IMR-90 (cell line): ENCODE measurements at regions not wholly inside any gene's neighbourhood (a gene's known extent, or its start where the extent isn't known, plus 50 kb on each side); places are given as distances from the start of the nearest gene placed in this dataset.

Experiments used
- ATAC-seq: fragments of 200-7000 bp; cut with Tn5 transposase; 2 replicates; pipeline ENCODE4 v1.9.1; 2020; ENCODE audit warnings: low read depth, mild to moderate bottlenecking, moderate library complexity
- BruUV-seq: library from RNA; stranded (reverse); fragments of 400-500 nt; replicated peaks from 2 replicates; lab custom pipeline; 2021; lab: Mats Ljungman, UMichigan
- CTCF ChIA-PET: fragments of 300-600 bp; formaldehyde crosslinking; extraction: SDS; loops from one replicate; lab custom pipeline; 2021; ENCODE audit warnings: antibody characterized with exemption; lab: Yijun Ruan, JAX
- POLR2A ChIA-PET: fragments of 300-600 bp; sonication (Branson Sonifier 250); formaldehyde crosslinking; loops from one replicate; lab custom pipeline; 2022; ENCODE audit warnings: antibody characterized with exemption; ENCODE audit not compliant: unreplicated experiment; lab: Charles Lee
- DNase-seq: peaks from one replicate; pipeline ENCODE4 v3.0.0; 2013
- H2AFZ ChIP-seq: replicated peaks from 2 replicates; pipeline ENCODE3; 2013; ENCODE audit warnings: low read length, mild to moderate bottlenecking; ENCODE audit not compliant: poor library complexity
- H2AK5ac ChIP-seq: 2 replicates; pipeline ENCODE4 v1.6.1; 2013; ENCODE audit warnings: low read depth, low read length, inconsistent platforms
- H2AK9ac ChIP-seq: replicated peaks from 2 replicates; pipeline ENCODE3; 2013; ENCODE audit warnings: mild to moderate bottlenecking, low read depth, low read length, moderate library complexity; ENCODE audit not compliant: poor library complexity
- H2BK120ac ChIP-seq: 2 replicates; pipeline ENCODE4 v1.6.1; 2013; ENCODE audit warnings: low read depth, low read length, inconsistent platforms
- H2BK15ac ChIP-seq: 3 replicates; pipeline ENCODE4 v1.6.1; 2013; ENCODE audit warnings: low read depth, low read length, inconsistent platforms
- H2BK20ac ChIP-seq: 2 replicates; pipeline ENCODE4 v1.6.1; 2013; ENCODE audit warnings: low read depth, mild to moderate bottlenecking, inconsistent platforms, low read length, moderate library complexity
- H2BK5ac ChIP-seq: 2 replicates; pipeline ENCODE4 v1.6.1; 2013; ENCODE audit warnings: mild to moderate bottlenecking, low read depth, low read length, inconsistent platforms; ENCODE audit not compliant: poor library complexity, severe bottlenecking
- H3K14ac ChIP-seq: replicated peaks from 2 replicates; pipeline ENCODE4 v1.6.1; 2013; ENCODE audit warnings: low read depth, low read length, inconsistent platforms
- H3K18ac ChIP-seq: 2 replicates; pipeline ENCODE4 v1.6.1; 2013; ENCODE audit warnings: low read depth, low read length, control low read depth
- H3K23ac ChIP-seq: 2 replicates; pipeline ENCODE4 v1.6.1; 2013; ENCODE audit warnings: low read depth, low read length, inconsistent platforms
- H3K27ac ChIP-seq: 2 replicates; pipeline ENCODE4 v1.5.1; 2013; ENCODE audit warnings: mild to moderate bottlenecking, control low read depth, low read length; ENCODE audit not compliant: insufficient read depth
- H3K27me3 ChIP-seq: 2 replicates; pipeline ENCODE4 v1.6.1; 2013; ENCODE audit warnings: low read length; ENCODE audit not compliant: control insufficient read depth, insufficient read depth
- H3K36me3 ChIP-seq: 2 replicates; pipeline ENCODE4 v1.6.1; 2013; ENCODE audit warnings: low read length, mixed read lengths; ENCODE audit not compliant: control insufficient read depth, insufficient read depth
- H3K4ac ChIP-seq: 2 replicates; pipeline ENCODE4 v1.6.1; 2013; ENCODE audit warnings: low read depth, low read length, inconsistent platforms
- H3K4me1 ChIP-seq: 2 replicates; pipeline ENCODE4 v1.6.1; 2013; ENCODE audit warnings: low read length, mixed read lengths; ENCODE audit not compliant: control insufficient read depth, insufficient read depth
- H3K4me2 ChIP-seq: 2 replicates; pipeline ENCODE4 v1.6.1; 2013; ENCODE audit warnings: low read depth, mild to moderate bottlenecking, control low read depth, low read length, moderate library complexity
- H3K4me3 ChIP-seq: 2 replicates; pipeline ENCODE4 v1.5.1; 2013; ENCODE audit warnings: low read depth, mild to moderate bottlenecking, control low read depth, low read length, moderate library complexity; ENCODE audit not compliant: insufficient read depth
- H3K56ac ChIP-seq: 2 replicates; pipeline ENCODE4 v1.6.1; 2013; ENCODE audit warnings: low read length, inconsistent platforms; ENCODE audit not compliant: insufficient read depth; ENCODE audit errors: extremely low read depth
- H3K79me1 ChIP-seq, 2 experiments: 2 replicates each; pipeline ENCODE4 v1.6.1; 2013; ENCODE audit warnings: low read length in 2 of 2, inconsistent platforms in 1 of 2, low read depth in 1 of 2
- H3K9ac ChIP-seq: 2 replicates; pipeline ENCODE4 v1.6.1; 2013; ENCODE audit warnings: low read depth, low read length, control low read depth
- H3K9me1 ChIP-seq: 2 replicates; pipeline ENCODE4 v1.6.1; 2013; ENCODE audit warnings: low read length, inconsistent platforms; ENCODE audit not compliant: insufficient read depth
- H3K9me3 ChIP-seq: 2 replicates; pipeline ENCODE4 v1.6.1; 2013; ENCODE audit warnings: low read length; ENCODE audit not compliant: control insufficient read depth, insufficient read depth
- H4K20me1 ChIP-seq: 2 replicates; pipeline ENCODE4 v1.6.1; 2013; ENCODE audit warnings: low read length, inconsistent platforms; ENCODE audit not compliant: insufficient read depth
- H4K5ac ChIP-seq: 2 replicates; pipeline ENCODE4 v1.6.1; 2013; ENCODE audit warnings: mild to moderate bottlenecking, low read depth, low read length, control low read depth
- H4K8ac ChIP-seq, 2 experiments: 2 replicates each; pipeline ENCODE4 v1.6.1; 2013; ENCODE audit warnings: low read depth in 2 of 2, low read length in 2 of 2, control low read depth in 1 of 2, inconsistent platforms in 1 of 2
- H4K91ac ChIP-seq: 2 replicates; pipeline ENCODE4 v1.6.1; 2013; ENCODE audit warnings: low read depth, low read length, inconsistent platforms; ENCODE audit not compliant: insufficient read depth
- BHLHE40 ChIP-seq: fragments of 150-350 bp; IDR thresholded peaks from 2 replicates; pipeline ENCODE4 v1.6.1; 2016; ENCODE audit warnings: mild to moderate bottlenecking, low read depth, low read length
- CEBPB ChIP-seq: IDR thresholded peaks from 2 replicates; pipeline ENCODE4 v1.6.1; 2012; ENCODE audit warnings: low read depth, low read length, improper control_type of control experiment
- CHD1 ChIP-seq: IDR thresholded peaks from 2 replicates; pipeline ENCODE4 v1.6.1; 2012; ENCODE audit warnings: low read depth, low read length, improper control_type of control experiment
- FOS ChIP-seq: fragments of 150-350 bp; IDR thresholded peaks from 2 replicates; pipeline ENCODE4 v1.6.1; 2016; ENCODE audit warnings: low read depth, low read length
- MAFK ChIP-seq: IDR thresholded peaks from 2 replicates; pipeline ENCODE4 v1.6.1; 2012; ENCODE audit warnings: low read depth, low read length, improper control_type of control experiment
- MAZ ChIP-seq: IDR thresholded peaks from 2 replicates; pipeline ENCODE4 v1.6.1; 2012; ENCODE audit warnings: low read depth, mild to moderate bottlenecking, low read length, improper control_type of control experiment, moderate library complexity, borderline replicate concordance
- MXI1 ChIP-seq: IDR thresholded peaks from 2 replicates; pipeline ENCODE4 v1.6.1; 2012; ENCODE audit warnings: low read depth, mild to moderate bottlenecking, low read length, moderate library complexity, borderline replicate concordance
- NFE2L2 ChIP-seq: fragments of 150-350 bp; IDR thresholded peaks from 2 replicates; pipeline ENCODE4 v1.6.1; 2016; ENCODE audit warnings: low read depth, mild to moderate bottlenecking, low read length
- POLR2A ChIP-seq: IDR thresholded peaks from 2 replicates; pipeline ENCODE4 v1.6.1; 2012; ENCODE audit warnings: mild to moderate bottlenecking, low read depth, low read length
- RAD21 ChIP-seq: IDR thresholded peaks from 2 replicates; pipeline ENCODE4 v1.6.1; 2012; ENCODE audit warnings: low read length, improper control_type of control experiment
- RCOR1 ChIP-seq: IDR thresholded peaks from 2 replicates; pipeline ENCODE4 v1.6.1; 2012; ENCODE audit warnings: mild to moderate bottlenecking, low read length, improper control_type of control experiment; ENCODE audit not compliant: insufficient replicate concordance
- RFX5 ChIP-seq: IDR thresholded peaks from 2 replicates; pipeline ENCODE4 v1.8.0; 2012; ENCODE audit warnings: low read depth, mild to moderate bottlenecking, low read length, moderate library complexity
- SMC3 ChIP-seq: fragments of 150-350 bp; IDR thresholded peaks from 2 replicates; pipeline ENCODE4 v1.6.1; 2016; ENCODE audit warnings: low read depth, mild to moderate bottlenecking, antibody characterized with exemption, low read length, moderate library complexity
- WGBS, 2 experiments: methylation state at CpG; one replicate each; pipeline versions ENCODE4 v1.1.5 to v1.1.7; 2013; ENCODE audit warnings: missing lambda C conversion rate in 2 of 2; ENCODE audit not compliant: insufficient read length in 1 of 2; ENCODE audit errors: extremely low coverage in 2 of 2; 5-methylcytosine and 5-hydroxymethylcytosine counted together
- dilution Hi-C: fragments of 300-500 bp; cut with HindIII; formaldehyde crosslinking; loops from one replicate; pipeline ENCODE4 v1.14.3; 2018; ENCODE audit warnings: low sequenced_read_pairs; ENCODE audit not compliant: unreplicated experiment
- in situ Hi-C: fragments of 300-500 bp; cut with MboI; formaldehyde crosslinking; loops from 3 replicates; pipeline ENCODE4 v1.14.3; 2019; ENCODE audit warnings: low sequenced_read_pairs, inconsistent platforms, mixed read lengths
- intact Hi-C: fragments of 100-400 bp; cut with micrococcal nuclease; formaldehyde crosslinking; loops from 2 replicates; pipeline ENCODE4 v1.10.0; 2022
- TF ChIP-seq, protein P1 (sequence below): fragments of 150-350 bp; IDR thresholded peaks from 2 replicates; pipeline ENCODE4 v1.6.1; 2017; ENCODE audit warnings: mild to moderate bottlenecking, antibody characterized with exemption, low read length, low read depth
- TF ChIP-seq, protein P2 (sequence below): fragments of 150-350 bp; IDR thresholded peaks from 2 replicates; pipeline ENCODE4 v1.6.1; 2016; ENCODE audit warnings: low read depth, mild to moderate bottlenecking, low read length, moderate library complexity, borderline replicate concordance
- TF ChIP-seq, protein P3 (sequence below): conservative IDR thresholded peaks from 2 replicates; pipeline ENCODE4 v1.5.1; 2012; ENCODE audit warnings: mild to moderate bottlenecking, low read depth, low read length, improper control_type of control experiment

- DNase-seq (peak; percentile 20), ATAC-seq (no peak)
- TF ChIP-seq MAZ (no peak), NFE2L2 (no peak), POLR2A (no peak), FOS (no peak), RCOR1 (no peak), BHLHE40 (no peak), RAD21 (no peak), SMC3 (no peak), MAFK (no peak), MXI1 (no peak), CHD1 (no peak), CEBPB (no peak), RFX5 (no peak)
- TF ChIP-seq, protein P1, sequence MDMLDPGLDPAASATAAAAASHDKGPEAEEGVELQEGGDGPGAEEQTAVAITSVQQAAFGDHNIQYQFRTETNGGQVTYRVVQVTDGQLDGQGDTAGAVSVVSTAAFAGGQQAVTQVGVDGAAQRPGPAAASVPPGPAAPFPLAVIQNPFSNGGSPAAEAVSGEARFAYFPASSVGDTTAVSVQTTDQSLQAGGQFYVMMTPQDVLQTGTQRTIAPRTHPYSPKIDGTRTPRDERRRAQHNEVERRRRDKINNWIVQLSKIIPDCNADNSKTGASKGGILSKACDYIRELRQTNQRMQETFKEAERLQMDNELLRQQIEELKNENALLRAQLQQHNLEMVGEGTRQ, result no peak
- TF ChIP-seq, protein P2, sequence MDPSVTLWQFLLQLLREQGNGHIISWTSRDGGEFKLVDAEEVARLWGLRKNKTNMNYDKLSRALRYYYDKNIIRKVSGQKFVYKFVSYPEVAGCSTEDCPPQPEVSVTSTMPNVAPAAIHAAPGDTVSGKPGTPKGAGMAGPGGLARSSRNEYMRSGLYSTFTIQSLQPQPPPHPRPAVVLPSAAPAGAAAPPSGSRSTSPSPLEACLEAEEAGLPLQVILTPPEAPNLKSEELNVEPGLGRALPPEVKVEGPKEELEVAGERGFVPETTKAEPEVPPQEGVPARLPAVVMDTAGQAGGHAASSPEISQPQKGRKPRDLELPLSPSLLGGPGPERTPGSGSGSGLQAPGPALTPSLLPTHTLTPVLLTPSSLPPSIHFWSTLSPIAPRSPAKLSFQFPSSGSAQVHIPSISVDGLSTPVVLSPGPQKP, result no peak
- TF ChIP-seq, protein P3, sequence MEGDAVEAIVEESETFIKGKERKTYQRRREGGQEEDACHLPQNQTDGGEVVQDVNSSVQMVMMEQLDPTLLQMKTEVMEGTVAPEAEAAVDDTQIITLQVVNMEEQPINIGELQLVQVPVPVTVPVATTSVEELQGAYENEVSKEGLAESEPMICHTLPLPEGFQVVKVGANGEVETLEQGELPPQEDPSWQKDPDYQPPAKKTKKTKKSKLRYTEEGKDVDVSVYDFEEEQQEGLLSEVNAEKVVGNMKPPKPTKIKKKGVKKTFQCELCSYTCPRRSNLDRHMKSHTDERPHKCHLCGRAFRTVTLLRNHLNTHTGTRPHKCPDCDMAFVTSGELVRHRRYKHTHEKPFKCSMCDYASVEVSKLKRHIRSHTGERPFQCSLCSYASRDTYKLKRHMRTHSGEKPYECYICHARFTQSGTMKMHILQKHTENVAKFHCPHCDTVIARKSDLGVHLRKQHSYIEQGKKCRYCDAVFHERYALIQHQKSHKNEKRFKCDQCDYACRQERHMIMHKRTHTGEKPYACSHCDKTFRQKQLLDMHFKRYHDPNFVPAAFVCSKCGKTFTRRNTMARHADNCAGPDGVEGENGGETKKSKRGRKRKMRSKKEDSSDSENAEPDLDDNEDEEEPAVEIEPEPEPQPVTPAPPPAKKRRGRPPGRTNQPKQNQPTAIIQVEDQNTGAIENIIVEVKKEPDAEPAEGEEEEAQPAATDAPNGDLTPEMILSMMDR, result no peak
- Histone ChIP-seq H4K8ac (no peak overlapping the region), H3K9me1 (no peaks in the 10 kb centered on the region), H3K18ac (no peak overlapping the region), H3K9ac (no peak overlapping the region), H2BK20ac (no peak overlapping the region), H3K4me2 (no peak overlapping the region), H3K4ac (no peak overlapping the region), H2BK15ac (no peak overlapping the region), H2BK5ac (no peak overlapping the region), H2AK9ac (no peak overlapping the region), H2BK120ac (no peak overlapping the region), H2AFZ (no peak overlapping the region), H3K4me3 (no peak overlapping the region), H3K4me1 (no peaks in the 10 kb centered on the region), H3K9me3 (no peaks in the 10 kb centered on the region), H3K36me3 (no peaks in the 10 kb centered on the region), H4K5ac (no peak overlapping the region), H3K79me1 (no peaks in the 10 kb centered on the region), H2AK5ac (no peak overlapping the region), H3K27me3 (no peaks in the 10 kb centered on the region; the same call in 1 of the 2 replicates), H3K23ac (no peak overlapping the region), H3K56ac (no peak overlapping the region), H3K14ac (no peak overlapping the region), H4K20me1 (no peaks in the 10 kb centered on the region), H3K27ac (no peak overlapping the region), H4K91ac (no peak overlapping the region)
- ChIA-PET POLR2A (interaction anchor here (0.6 kb wide), 2 partner anchors 32 to 68 kb away, joined by 6 to 9 read pairs; no protein-coding TSS in a partner anchor), CTCF (no interaction called here)
- in situ Hi-C loops (no loop called here), intact Hi-C loops (no loop called here), dilution Hi-C loops (no loop called here)
- WGBS, 2 experiments, result 83% methylated on average over 1 of the region's 2 CpGs; no CpG with 5 or more reads in 1 of the 2 experiments
- BruUV-seq, result no TSS peak
These were observed 330.1 kb downstream of the CDH11 start for GRCh38 chr16:64791756-64792155.
